ENCODE measurements at regions not wholly inside any gene's neighbourhood (a gene's known extent, or its start where the extent isn't known, plus 50 kb on each side); places are given as distances from the start of the nearest gene placed in this dataset.
"Not testable (repeated sequence)": the region's sequence is repeated elsewhere in the genome, so short reads cannot be mapped to it uniquely, and the experiment has no call there.

- H3K36me3 Mint-ChIP-seq (ENCODE audit: insufficient read depth in 1 of 3, low read depth in 3 of 3); H2BK120ac ChIP-seq (ENCODE audit: low read depth, low read length, poor library complexity, severe bottlenecking); H3K4me2 ChIP-seq (ENCODE audit: insufficient read depth, insufficient read length, low read length); H3K14ac ChIP-seq (ENCODE audit: insufficient read depth, low read length); H3K56ac ChIP-seq (ENCODE audit: insufficient read length, low read depth, low read length); H3K4me1 Mint-ChIP-seq; H2AFZ ChIP-seq (ENCODE audit: low read length); H3K23ac ChIP-seq (ENCODE audit: insufficient read length, low read depth, low read length); H3K4ac ChIP-seq (ENCODE audit: low read depth, low read length); H3K27ac ChIP-seq (ENCODE audit: insufficient read length, low read depth, low read length); H4K91ac ChIP-seq (ENCODE audit: insufficient read length, low read depth, low read length); H2BK20ac ChIP-seq (ENCODE audit: low read depth, low read length, poor library complexity, severe bottlenecking); H3K4me1 ChIP-seq (ENCODE audit: insufficient read depth, low read length); DNase-seq; H3K18ac ChIP-seq (ENCODE audit: insufficient read length, low read depth, low read length); H3K27ac Mint-ChIP-seq; H3K27me3 ChIP-seq (ENCODE audit: insufficient read depth, low read length); H2BK12ac ChIP-seq (ENCODE audit: insufficient read length, low read depth, low read length); H4K8ac ChIP-seq (replicated peaks; ENCODE audit: insufficient read length, low read depth, low read length); H2BK5ac ChIP-seq (ENCODE audit: insufficient read length, low read length); H2AK5ac ChIP-seq (ENCODE audit: insufficient read length, low read length); H3T11ph ChIP-seq (ENCODE audit: low read length); H2BK15ac ChIP-seq (ENCODE audit: low read depth, low read length); H3K79me1 ChIP-seq (ENCODE audit: insufficient read depth, low read depth, low read length, poor library complexity, severe bottlenecking); H4K5ac ChIP-seq (ENCODE audit: insufficient read length, low read depth, low read length); H3K9ac ChIP-seq (ENCODE audit: extremely low read depth, insufficient read length, low read length); H3K9me3 ChIP-seq (ENCODE audit: control insufficient read depth, low read depth, low read length); H3K27me3 Mint-ChIP-seq (ENCODE audit: low read depth); H3K79me2 ChIP-seq (ENCODE audit: insufficient read depth, low read length); H4K20me1 ChIP-seq (ENCODE audit: control insufficient read depth, insufficient read depth, insufficient read length); H3K4me3 Mint-ChIP-seq; H3K23me2 ChIP-seq (ENCODE audit: insufficient read length, low read depth, low read length, poor library complexity, severe bottlenecking): not testable (repeated sequence)
- H3K9me3 Mint-ChIP-seq, result peaks cover 22 to 24% of the 10 kb centered on the region in 2 experiments
- no CpG with 5 or more reads among the region's 2 CpGs for WGBS (ENCODE audit: extremely low coverage, insufficient read length, low lambda C conversion rate)
These were observed 530.0 kb downstream of the RPIA start for GRCh38 chr2:89221474-89221873.

- H4K91ac ChIP-seq (ENCODE audit: insufficient read length, low read depth, low read length); H2AFZ ChIP-seq (ENCODE audit: low read length); H3K4me1 ChIP-seq (ENCODE audit: insufficient read depth, low read length); H3K56ac ChIP-seq (ENCODE audit: insufficient read length, low read depth, low read length); DNase-seq; H3K4ac ChIP-seq (ENCODE audit: low read depth, low read length); H2BK12ac ChIP-seq (ENCODE audit: insufficient read length, low read depth, low read length); H2BK15ac ChIP-seq (ENCODE audit: low read depth, low read length); H4K8ac ChIP-seq (replicated peaks; ENCODE audit: insufficient read length, low read depth, low read length); H3K18ac ChIP-seq (ENCODE audit: insufficient read length, low read depth, low read length); H3K4me3 Mint-ChIP-seq; H3K27ac Mint-ChIP-seq; H3K79me2 ChIP-seq (ENCODE audit: insufficient read depth, low read length); H3K27me3 ChIP-seq (ENCODE audit: insufficient read depth, low read length); H2AK5ac ChIP-seq (ENCODE audit: insufficient read length, low read length); H3K36me3 Mint-ChIP-seq (ENCODE audit: insufficient read depth in 1 of 3, low read depth in 3 of 3); H3K23ac ChIP-seq (ENCODE audit: insufficient read length, low read depth, low read length); H2BK5ac ChIP-seq (ENCODE audit: insufficient read length, low read length); H3K9me3 ChIP-seq (ENCODE audit: control insufficient read depth, low read depth, low read length); H3T11ph ChIP-seq (ENCODE audit: low read length); H4K20me1 ChIP-seq (ENCODE audit: control insufficient read depth, insufficient read depth, insufficient read length); H3K14ac ChIP-seq (ENCODE audit: insufficient read depth, low read length); H3K4me2 ChIP-seq (ENCODE audit: insufficient read depth, insufficient read length, low read length); H3K27me3 Mint-ChIP-seq (ENCODE audit: low read depth); H3K23me2 ChIP-seq (ENCODE audit: insufficient read length, low read depth, low read length, poor library complexity, severe bottlenecking); H2BK20ac ChIP-seq (ENCODE audit: low read depth, low read length, poor library complexity, severe bottlenecking); H3K4me1 Mint-ChIP-seq; H4K5ac ChIP-seq (ENCODE audit: insufficient read length, low read depth, low read length); H3K27ac ChIP-seq (ENCODE audit: insufficient read length, low read depth, low read length); H2BK120ac ChIP-seq (ENCODE audit: low read depth, low read length, poor library complexity, severe bottlenecking); H3K79me1 ChIP-seq (ENCODE audit: insufficient read depth, low read depth, low read length, poor library complexity, severe bottlenecking); H3K9ac ChIP-seq (ENCODE audit: extremely low read depth, insufficient read length, low read length): not testable (repeated sequence)
- no CpG with 5 or more reads among the region's 2 CpGs for WGBS (ENCODE audit: extremely low coverage, insufficient read length, low lambda C conversion rate)
- peaks cover 19 to 21% of the 10 kb centered on the region in 2 experiments for H3K9me3 Mint-ChIP-seq
These were observed 530.7 kb downstream of the RPIA start for GRCh38 chr2:89222063-89222732.
